Urothelium cell line (cell line): ENCODE measurements at regions not wholly inside any gene's neighbourhood (a gene's known extent, or its start where the extent isn't known, plus 50 kb on each side); places are given as distances from the start of the nearest gene placed in this dataset.
"Not testable (repeated sequence)": the region's sequence is repeated elsewhere in the genome, so short reads cannot be mapped to it uniquely, and the experiment has no call there.

Source experiments
- DNase-seq: peaks from one replicate; pipeline ENCODE4 v3.0.0; 2011; ENCODE audit warnings: low spot score, mixed read lengths
- FAIRE-seq: peaks from 2 replicates; lab custom pipeline; 2011; peaks lifted over from hg19 to GRCh38; lab: Jason Lieb, UNC

- FAIRE-seq: no peak
- no peak for DNase-seq
These were observed 449.7 kb downstream of the PCDH10 start for GRCh38 chr4:133598779-133599178.

GRCh38 chr4:133597251-133597650 is 448.2 kb downstream of the PCDH10 start:
- DNase-seq (no peak), FAIRE-seq (no peak)

- FAIRE-seq: no peak
- no peak for DNase-seq
These were observed 447.4 kb downstream of the PCDH10 start for GRCh38 chr4:133596459-133596858.

- FAIRE-seq (no peak), DNase-seq (no peak)
These were observed 445.5 kb downstream of the PCDH10 start for GRCh38 chr4:133594390-133595207.

GRCh38 chr4:133593764-133594163 is 444.7 kb downstream of the PCDH10 start:
- FAIRE-seq (no peak), DNase-seq (no peak)

- DNase-seq (no peak), FAIRE-seq (no peak)
These were observed 443.5 kb downstream of the PCDH10 start for GRCh38 chr4:133592591-133592990.

- no peak for FAIRE-seq
These were observed 443.0 kb downstream of the PCDH10 start for GRCh38 chr4:133592106-133592505.

GRCh38 chr4:133588306-133588705 is 439.2 kb downstream of the PCDH10 start:
- DNase-seq (no peak), FAIRE-seq (no peak)

More at GRCh38 chr4:133592106-133592505, 443.0 kb downstream of the PCDH10 start:
- no peak for DNase-seq

GRCh38 chr4:133585323-133585722 is 436.2 kb downstream of the PCDH10 start:
- DNase-seq (no peak), FAIRE-seq (no peak)

- DNase-seq (no peak), FAIRE-seq (no peak)
These were observed 435.6 kb downstream of the PCDH10 start for GRCh38 chr4:133584714-133585113.

- no peak for FAIRE-seq
- no peak for DNase-seq
These were observed 433.0 kb downstream of the PCDH10 start for GRCh38 chr4:133581996-133582619.

GRCh38 chr4:133574248-133574647 is 425.2 kb downstream of the PCDH10 start:
- DNase-seq (no peak), FAIRE-seq (no peak)

- no peak for FAIRE-seq
- no peak for DNase-seq
These were observed 416.3 kb downstream of the PCDH10 start for GRCh38 chr4:133565379-133565778.

- no peak for FAIRE-seq
- no peak for DNase-seq
These were observed 410.9 kb downstream of the PCDH10 start for GRCh38 chr4:133559987-133560386.

- FAIRE-seq (no peak), DNase-seq (no peak)
These were observed 406.6 kb downstream of the PCDH10 start for GRCh38 chr4:133555671-133556070.

- no peak for FAIRE-seq
These were observed 401.3 kb downstream of the PCDH10 start for GRCh38 chr4:133550436-133550835.

GRCh38 chr4:133544097-133544496 is 395.0 kb downstream of the PCDH10 start:
- FAIRE-seq (no peak), DNase-seq (no peak)

More at GRCh38 chr4:133550436-133550835, 401.3 kb downstream of the PCDH10 start:
- DNase-seq: no peak

- FAIRE-seq (no peak), DNase-seq (no peak)
These were observed 388.7 kb downstream of the PCDH10 start for GRCh38 chr4:133537780-133538281.

GRCh38 chr4:133534224-133534623 is 385.1 kb downstream of the PCDH10 start:
- FAIRE-seq, DNase-seq: not testable (repeated sequence)

GRCh38 chr4:133524369-133524768 is 375.3 kb downstream of the PCDH10 start:
- FAIRE-seq (no peak), DNase-seq (no peak)

- DNase-seq (no peak), FAIRE-seq (no peak)
These were observed 364.8 kb downstream of the PCDH10 start for GRCh38 chr4:133513901-133514300.

GRCh38 chr4:133498149-133498548 is 349.1 kb downstream of the PCDH10 start:
- no peak for DNase-seq
- no peak for FAIRE-seq
